DLD1 (cell line): ENCODE measurements at regions not wholly inside any gene's neighbourhood (a gene's known extent, or its start where the extent isn't known, plus 50 kb on each side); places are given as distances from the start of the nearest gene placed in this dataset.

Experiments used
- in situ Hi-C: cut with HindIII; loops from 2 replicates; pipeline ENCODE4 v1.10.0; 2017; ENCODE audit warnings: low sequenced_read_pairs

GRCh38 chr15:35723120-35723847 is 177.3 kb upstream of the DPH6 start:
- in situ Hi-C loops, result no loop called here

GRCh38 chr15:35723852-35724251 is 177.9 kb upstream of the DPH6 start:
- in situ Hi-C loops, result no loop called here

- in situ Hi-C loops, result no loop called here
Observed at GRCh38 chr15:35724626-35725025, 178.7 kb upstream of the DPH6 start.

GRCh38 chr15:35725353-35725752 is 179.4 kb upstream of the DPH6 start:
- in situ Hi-C loops, result no loop called here

- in situ Hi-C loops, result no loop called here
Observed at GRCh38 chr15:35727627-35728026, 181.7 kb upstream of the DPH6 start.

- in situ Hi-C loops, result no loop called here
Observed at GRCh38 chr15:35728219-35728940, 182.4 kb upstream of the DPH6 start.

GRCh38 chr15:35736150-35736549 is 190.2 kb upstream of the DPH6 start:
- in situ Hi-C loops, result no loop called here

GRCh38 chr15:35737441-35737840 is 191.5 kb upstream of the DPH6 start:
- in situ Hi-C loops, result no loop called here

- in situ Hi-C loops, result no loop called here
Observed at GRCh38 chr15:35738370-35738769, 192.4 kb upstream of the DPH6 start.

GRCh38 chr15:35740761-35741160 is 194.8 kb upstream of the DPH6 start:
- in situ Hi-C loops, result no loop called here

- in situ Hi-C loops, result no loop called here
Observed at GRCh38 chr15:35741395-35741794, 195.4 kb upstream of the DPH6 start.

GRCh38 chr15:35741881-35742280 is 195.9 kb upstream of the DPH6 start:
- in situ Hi-C loops, result no loop called here

GRCh38 chr15:35743321-35743720 is 197.4 kb upstream of the DPH6 start:
- in situ Hi-C loops, result no loop called here

- in situ Hi-C loops, result no loop called here
Observed at GRCh38 chr15:35746121-35746520, 200.2 kb upstream of the DPH6 start.

- in situ Hi-C loops, result no loop called here
Observed at GRCh38 chr15:35748105-35748504, 202.1 kb upstream of the DPH6 start.

GRCh38 chr15:35750051-35750450 is 204.1 kb upstream of the DPH6 start:
- in situ Hi-C loops, result no loop called here

- in situ Hi-C loops, result no loop called here
Observed at GRCh38 chr15:35751413-35752133, 205.6 kb upstream of the DPH6 start.

- in situ Hi-C loops, result no loop called here
Observed at GRCh38 chr15:35752134-35752466, 206.1 kb upstream of the DPH6 start.

- in situ Hi-C loops, result no loop called here
Observed at GRCh38 chr15:35753486-35753885, 207.5 kb upstream of the DPH6 start.

- in situ Hi-C loops, result no loop called here
Observed at GRCh38 chr15:35755237-35755802, 209.4 kb upstream of the DPH6 start.

GRCh38 chr15:35756623-35757022 is 210.7 kb upstream of the DPH6 start:
- in situ Hi-C loops, result no loop called here

- in situ Hi-C loops, result no loop called here
Observed at GRCh38 chr15:35757361-35757760, 211.4 kb upstream of the DPH6 start.
